D721Med (cell line): ENCODE measurements at regions not wholly inside any gene's neighbourhood (a gene's known extent, or its start where the extent isn't known, plus 50 kb on each side); places are given as distances from the start of the nearest gene placed in this dataset.

Source experiments
- DNase-seq: peaks from one replicate; pipeline ENCODE4 v3.0.0; 2011; ENCODE audit warnings: low spot score; ENCODE audit not compliant: insufficient read length
- FAIRE-seq: peaks from 2 replicates; lab custom pipeline; 2011; peaks lifted over from hg19 to GRCh38; lab: Jason Lieb, UNC
- CTCF ChIP-seq: IDR thresholded peaks from 2 replicates; pipeline ENCODE4 v1.5.1; 2012; ENCODE audit warnings: mild to moderate bottlenecking, control low read depth; ENCODE audit not compliant: insufficient read depth; ENCODE audit errors: missing control alignments

GRCh38 chr11:134675983-134676382 is 263.9 kb upstream of the B3GAT1 start:
- no peak for FAIRE-seq
- DNase-seq: no peak
- TF ChIP-seq CTCF: no peak

- FAIRE-seq (no peak), DNase-seq (no peak)
- TF ChIP-seq CTCF: no peak
These were observed 262.9 kb upstream of the B3GAT1 start for GRCh38 chr11:134674974-134675373.

GRCh38 chr11:134670961-134671370 is 258.9 kb upstream of the B3GAT1 start:
- TF ChIP-seq CTCF: no peak
- DNase-seq (no peak), FAIRE-seq (no peak)

GRCh38 chr11:134670247-134670782 is 258.3 kb upstream of the B3GAT1 start:
- TF ChIP-seq CTCF: no peak
- DNase-seq (no peak), FAIRE-seq (no peak)

- FAIRE-seq (no peak), DNase-seq (no peak)
- no peak for TF ChIP-seq CTCF
These were observed 257.8 kb upstream of the B3GAT1 start for GRCh38 chr11:134669796-134670195.

GRCh38 chr11:134668796-134669195 is 256.8 kb upstream of the B3GAT1 start:
- no peak for TF ChIP-seq CTCF
- FAIRE-seq (no peak), DNase-seq (no peak)

- no peak for TF ChIP-seq CTCF
- DNase-seq (no peak), FAIRE-seq (no peak)
These were observed 256.0 kb upstream of the B3GAT1 start for GRCh38 chr11:134668076-134668475.
